Lung microvascular endothelial cell (primary cell): ENCODE measurements at regions not wholly inside any gene's neighbourhood (a gene's known extent, or its start where the extent isn't known, plus 50 kb on each side); places are given as distances from the start of the nearest gene placed in this dataset.

Experiments
- DNase-seq, 2 donors: peaks; one replicate each; pipeline versions ENCODE4 v3.0.0 to v3.0.0-alpha.2; 2010; ENCODE audit warnings: low read depth in 2 of 2

- no peak for DNase-seq
These were observed 149.5 kb downstream of the SPP2 start for GRCh38 chr2:234199996-234200395.

GRCh38 chr2:234198976-234199375 is 148.5 kb downstream of the SPP2 start:
- no peak for DNase-seq

GRCh38 chr2:234195516-234195915 is 145.0 kb downstream of the SPP2 start:
- DNase-seq: no peak

GRCh38 chr2:234193977-234194563 is 143.6 kb downstream of the SPP2 start:
- DNase-seq: no peak

- DNase-seq: no peak
These were observed 141.4 kb downstream of the SPP2 start for GRCh38 chr2:234191819-234192407.

- no peak for DNase-seq
These were observed 139.3 kb downstream of the SPP2 start for GRCh38 chr2:234189786-234190300.

- DNase-seq: no peak
These were observed 138.7 kb downstream of the SPP2 start for GRCh38 chr2:234189230-234189629.

- DNase-seq: no peak
These were observed 137.2 kb downstream of the SPP2 start for GRCh38 chr2:234187646-234188174.

GRCh38 chr2:234181121-234181520 is 130.6 kb downstream of the SPP2 start:
- no peak for DNase-seq

GRCh38 chr2:234179031-234179363 is 128.5 kb downstream of the SPP2 start:
- no peak for DNase-seq

GRCh38 chr2:234178330-234179030 is 128.0 kb downstream of the SPP2 start:
- DNase-seq: peak; percentile 37 to 58

GRCh38 chr2:234175649-234176048 is 125.1 kb downstream of the SPP2 start:
- DNase-seq: no peak

- no peak for DNase-seq
These were observed 124.2 kb downstream of the SPP2 start for GRCh38 chr2:234174742-234175141.

GRCh38 chr2:234172532-234172931 is 122.0 kb downstream of the SPP2 start:
- no peak for DNase-seq

- no peak for DNase-seq
These were observed 121.6 kb downstream of the SPP2 start for GRCh38 chr2:234172066-234172465.

- no peak for DNase-seq
These were observed 121.2 kb downstream of the SPP2 start for GRCh38 chr2:234171666-234172065.

GRCh38 chr2:234169674-234170073 is 119.2 kb downstream of the SPP2 start:
- no peak for DNase-seq

GRCh38 chr2:234168605-234169570 is 118.4 kb downstream of the SPP2 start:
- peak in 1 of 2 donors; percentile 86 for DNase-seq

GRCh38 chr2:234166531-234166930 is 116.0 kb downstream of the SPP2 start:
- DNase-seq: no peak

- no peak for DNase-seq
These were observed 114.9 kb downstream of the SPP2 start for GRCh38 chr2:234165421-234165820.
